Stromal cell of bone marrow (primary cell): ENCODE measurements at regions not wholly inside any gene's neighbourhood (a gene's known extent, or its start where the extent isn't known, plus 50 kb on each side); places are given as distances from the start of the nearest gene placed in this dataset.

Experiments used
- DNase-seq: peaks from one replicate; pipeline ENCODE4 v3.0.0-alpha.2; 2012; ENCODE audit warnings: low read depth

GRCh38 chr3:64848127-64848800 is 160.5 kb upstream of the ADAMTS9 start:
- DNase-seq, result no peak

GRCh38 chr3:64844558-64844957 is 156.8 kb upstream of the ADAMTS9 start:
- no peak for DNase-seq

- DNase-seq, result no peak
Observed at GRCh38 chr3:64837986-64838735, 150.4 kb upstream of the ADAMTS9 start.

- DNase-seq, result no peak
Observed at GRCh38 chr3:64837126-64837738, 149.4 kb upstream of the ADAMTS9 start.

GRCh38 chr3:64836097-64836496 is 148.3 kb upstream of the ADAMTS9 start:
- DNase-seq, result no peak

- no peak for DNase-seq
Observed at GRCh38 chr3:64832098-64832497, 144.3 kb upstream of the ADAMTS9 start.

- DNase-seq, result no peak
Observed at GRCh38 chr3:64830681-64831080, 142.9 kb upstream of the ADAMTS9 start.

- no peak for DNase-seq
Observed at GRCh38 chr3:64829331-64829730, 141.5 kb upstream of the ADAMTS9 start.

GRCh38 chr3:64828276-64828675 is 140.5 kb upstream of the ADAMTS9 start:
- no peak for DNase-seq

GRCh38 chr3:64827431-64827830 is 139.6 kb upstream of the ADAMTS9 start:
- DNase-seq, result no peak

GRCh38 chr3:64827019-64827418 is 139.2 kb upstream of the ADAMTS9 start:
- no peak for DNase-seq

GRCh38 chr3:64825404-64826120 is 137.8 kb upstream of the ADAMTS9 start:
- DNase-seq, result no peak

GRCh38 chr3:64824394-64824909 is 136.7 kb upstream of the ADAMTS9 start:
- no peak for DNase-seq

GRCh38 chr3:64818196-64818595 is 130.4 kb upstream of the ADAMTS9 start:
- no peak for DNase-seq

- DNase-seq, result no peak
Observed at GRCh38 chr3:64816355-64816754, 128.6 kb upstream of the ADAMTS9 start.

- no peak for DNase-seq
Observed at GRCh38 chr3:64815789-64816188, 128.0 kb upstream of the ADAMTS9 start.

GRCh38 chr3:64815195-64815631 is 127.4 kb upstream of the ADAMTS9 start:
- no peak for DNase-seq

GRCh38 chr3:64814351-64814750 is 126.6 kb upstream of the ADAMTS9 start:
- DNase-seq, result no peak

- no peak for DNase-seq
Observed at GRCh38 chr3:64813326-64813725, 125.5 kb upstream of the ADAMTS9 start.

- DNase-seq, result no peak
Observed at GRCh38 chr3:64809086-64809485, 121.3 kb upstream of the ADAMTS9 start.

- no peak for DNase-seq
Observed at GRCh38 chr3:64808061-64808460, 120.3 kb upstream of the ADAMTS9 start.
